Immature natural killer cell (primary cell): ENCODE measurements at regions not wholly inside any gene's neighbourhood (a gene's known extent, or its start where the extent isn't known, plus 50 kb on each side); places are given as distances from the start of the nearest gene placed in this dataset.

Experiments used
- DNase-seq, 3 donors: peaks; one replicate each; pipeline ENCODE4 v3.0.0; 2022; ENCODE audit warnings: mixed read lengths in 1 of 3
- H3K27ac Mint-ChIP-seq, 6 donors: one replicate each; pipeline ENCODE4 v1.8.0; 2020; ENCODE audit warnings: mixed read lengths in 6 of 6, mild to moderate bottlenecking in 5 of 6, inconsistent platforms in 4 of 6, moderate library complexity in 3 of 6
- H3K27me3 Mint-ChIP-seq, 3 donors: one replicate each; pipeline ENCODE4 v1.8.0; 2020 to 2021; ENCODE audit warnings: low read depth in 3 of 3, mild to moderate bottlenecking in 3 of 3, mixed read lengths in 3 of 3, moderate library complexity in 3 of 3, inconsistent platforms in 1 of 3
- H3K36me3 Mint-ChIP-seq, 3 donors: one replicate each; pipeline ENCODE4 v1.8.0; 2020; ENCODE audit warnings: mixed read lengths in 3 of 3, inconsistent platforms in 2 of 3, mild to moderate bottlenecking in 2 of 3
- H3K4me1 Mint-ChIP-seq, 2 donors: one replicate each; pipeline ENCODE4 v1.8.0; 2020; ENCODE audit warnings: inconsistent platforms in 2 of 2, mild to moderate bottlenecking in 2 of 2, mixed read lengths in 2 of 2, moderate library complexity in 1 of 2
- H3K4me3 Mint-ChIP-seq, 5 donors: one replicate each; pipeline ENCODE4 v1.8.0; 2020; ENCODE audit warnings: mild to moderate bottlenecking in 5 of 5, mixed read lengths in 5 of 5, inconsistent platforms in 3 of 5, moderate library complexity in 3 of 5
- H3K9me3 Mint-ChIP-seq, 6 donors: one replicate each; pipeline ENCODE4 v1.8.0; 2020; ENCODE audit warnings: mild to moderate bottlenecking in 6 of 6, mixed read lengths in 6 of 6, inconsistent platforms in 4 of 6, moderate library complexity in 3 of 6

DNA sequence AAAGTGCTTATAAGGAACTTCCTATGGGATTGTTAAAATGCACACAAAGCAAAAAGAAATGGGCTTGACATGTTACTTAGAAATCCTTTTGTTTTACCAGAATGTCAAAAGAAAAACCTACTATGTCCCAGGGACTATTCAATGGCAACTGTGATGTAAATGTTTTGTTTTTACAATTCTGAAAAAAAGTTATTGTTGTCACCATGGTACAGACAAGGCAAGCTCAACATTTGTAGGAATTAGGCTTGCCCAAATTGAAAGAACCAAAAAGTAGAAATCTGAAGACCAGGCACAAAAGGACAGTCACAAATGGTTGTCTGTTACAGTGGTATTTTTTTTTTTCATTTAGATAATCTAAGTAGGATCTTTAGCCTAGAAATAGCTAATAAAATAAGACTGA is 638.6 kb downstream of the STPG2 start:
- DNase-seq, result no peak
- Mint-ChIP-seq H3K27me3 (peaks cover 0 to 4% (median 0%) of the 10 kb centered on the region in 3 donors), H3K4me1 (no peaks in the 10 kb centered on the region), H3K27ac (no peak overlapping the region), H3K9me3 (peaks cover 2 to 10% (median 4%) of the 10 kb centered on the region in 6 donors), H3K36me3 (no peaks in the 10 kb centered on the region), H3K4me3 (no peak overlapping the region)

DNA sequence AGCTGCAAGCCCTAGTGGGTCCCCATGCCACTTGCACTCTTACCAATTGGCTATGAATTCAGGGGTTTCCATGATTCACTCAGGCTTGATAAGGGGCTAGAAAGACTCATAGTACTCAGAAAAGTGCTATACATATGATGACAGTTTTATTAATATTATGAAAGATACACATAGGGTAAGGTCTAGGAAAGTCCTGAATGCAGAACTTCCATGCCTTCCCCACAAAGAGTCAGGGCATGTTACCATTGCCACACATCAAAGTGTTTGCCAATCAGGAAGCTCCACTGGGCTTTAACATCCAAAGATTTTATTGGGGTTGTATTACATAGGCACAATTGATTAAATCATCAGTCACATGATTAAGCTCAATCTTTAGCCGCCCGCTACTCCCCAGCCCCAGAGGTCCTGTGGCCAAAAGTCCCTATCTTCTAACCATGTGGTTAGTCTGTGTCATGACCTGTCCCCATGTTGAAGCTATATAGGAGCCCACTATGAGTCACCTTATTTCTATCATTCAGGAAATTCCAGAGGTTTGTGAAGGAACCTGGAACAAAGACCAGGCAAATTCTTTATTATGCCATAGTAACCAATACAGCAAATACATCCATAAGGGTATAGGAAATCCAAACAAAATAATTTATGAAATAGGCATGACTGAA is 635.6 kb downstream of the STPG2 start:
- DNase-seq, result no peak
- H3K27ac Mint-ChIP-seq, result no peak overlapping the region
- peaks cover 0 to 4% (median 0%) of the 10 kb centered on the region in 3 donors for H3K27me3 Mint-ChIP-seq
- H3K4me1 Mint-ChIP-seq, result no peaks in the 10 kb centered on the region
- no peak overlapping the region for H3K4me3 Mint-ChIP-seq
- H3K36me3 Mint-ChIP-seq, result no peaks in the 10 kb centered on the region
- peaks cover 6 to 18% (median 9%) of the 10 kb centered on the region in 6 donors for H3K9me3 Mint-ChIP-seq
